ENCODE measurements at regions not wholly inside any gene's neighbourhood (a gene's known extent, or its start where the extent isn't known, plus 50 kb on each side); places are given as distances from the start of the nearest gene placed in this dataset.

DNA sequence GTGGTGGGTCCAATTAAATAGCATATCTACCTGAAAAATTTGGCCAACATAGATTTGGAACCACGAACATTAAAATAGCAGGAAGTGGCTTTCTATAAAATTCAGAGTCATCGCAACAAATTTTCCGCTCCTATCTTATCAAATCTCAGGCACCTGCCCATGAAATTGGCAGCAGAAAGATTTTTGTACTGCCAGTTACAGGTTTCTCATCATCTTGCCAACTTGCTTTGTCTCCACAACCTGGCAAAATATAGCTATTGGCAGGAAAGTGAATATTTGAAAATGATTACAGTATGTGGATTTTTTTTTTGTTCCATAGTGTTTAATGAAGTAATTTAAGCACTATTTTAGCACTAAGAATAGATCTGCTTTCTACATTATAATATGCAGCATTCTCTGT lies 161.6 kb upstream of the LRRC3B start:
- H3K4me3 ChIP-seq (ENCODE audit: low read depth, low read length), result no peak overlapping the region
- H3K27me3 ChIP-seq (ENCODE audit: control insufficient read depth, insufficient read depth, low read length), result no peaks in the 10 kb centered on the region
- TF ChIP-seq CTCF (IDR thresholded peaks at IDR 0.05; ENCODE audit: insufficient read depth, low read length, poor library complexity, severe bottlenecking), result no peak
- H3K36me3 ChIP-seq (ENCODE audit: control insufficient read depth, insufficient read depth, low read length), result no peaks in the 10 kb centered on the region
- no peak for DNase-seq (ENCODE audit: low read depth)

DNA sequence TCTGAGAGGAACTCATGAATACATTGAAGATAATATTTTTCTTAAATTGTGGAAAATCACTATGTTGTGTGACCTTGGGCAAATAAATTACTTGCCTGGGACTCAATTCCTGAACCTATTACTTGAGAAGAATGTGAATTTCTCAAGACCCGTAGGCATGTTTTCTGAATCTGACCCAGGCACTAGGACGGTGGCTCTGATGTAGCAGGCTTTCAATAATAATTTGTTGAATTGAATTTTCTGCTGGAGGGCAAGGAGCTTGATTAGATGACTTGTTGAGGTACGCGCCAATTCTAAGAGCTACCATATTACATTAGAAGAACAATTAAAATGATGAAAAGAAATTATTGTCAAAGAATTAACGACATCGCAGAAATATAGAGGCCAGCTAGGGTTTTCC lies 150.2 kb upstream of the LRRC3B start:
- H3K27me3 ChIP-seq (ENCODE audit: control insufficient read depth, insufficient read depth, low read length), result no peaks in the 10 kb centered on the region
- no peak for TF ChIP-seq CTCF (IDR thresholded peaks at IDR 0.05; ENCODE audit: insufficient read depth, low read length, poor library complexity, severe bottlenecking)
- no peak overlapping the region for H3K4me3 ChIP-seq (ENCODE audit: low read depth, low read length)
- no peak for DNase-seq (ENCODE audit: low read depth)
- no peaks in the 10 kb centered on the region for H3K36me3 ChIP-seq (ENCODE audit: control insufficient read depth, insufficient read depth, low read length)

DNA sequence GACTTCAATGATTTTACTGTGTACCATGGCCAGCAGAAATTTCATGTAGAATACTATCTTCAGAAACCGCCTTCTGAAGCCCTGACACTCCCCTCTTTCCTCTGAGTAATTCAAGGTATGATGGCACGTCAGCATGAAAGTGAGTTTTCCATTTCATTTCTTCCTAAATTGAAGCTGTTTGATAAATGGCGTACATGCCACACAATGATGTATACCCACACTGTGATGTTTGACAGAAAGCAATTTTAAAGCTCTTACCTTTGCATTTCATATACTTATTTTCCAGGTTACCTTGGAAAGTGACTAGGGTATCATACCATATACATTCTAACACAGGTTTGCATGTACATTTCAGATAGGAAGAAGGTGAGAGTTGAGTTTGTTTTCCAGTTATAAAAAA lies 147.9 kb upstream of the LRRC3B start:
- no peaks in the 10 kb centered on the region for H3K27me3 ChIP-seq (ENCODE audit: control insufficient read depth, insufficient read depth, low read length)
- H3K4me3 ChIP-seq (ENCODE audit: low read depth, low read length), result no peak overlapping the region
- DNase-seq (ENCODE audit: low read depth), result no peak
- H3K36me3 ChIP-seq (ENCODE audit: control insufficient read depth, insufficient read depth, low read length), result no peaks in the 10 kb centered on the region
- no peak for TF ChIP-seq CTCF (IDR thresholded peaks at IDR 0.05; ENCODE audit: insufficient read depth, low read length, poor library complexity, severe bottlenecking)

DNA sequence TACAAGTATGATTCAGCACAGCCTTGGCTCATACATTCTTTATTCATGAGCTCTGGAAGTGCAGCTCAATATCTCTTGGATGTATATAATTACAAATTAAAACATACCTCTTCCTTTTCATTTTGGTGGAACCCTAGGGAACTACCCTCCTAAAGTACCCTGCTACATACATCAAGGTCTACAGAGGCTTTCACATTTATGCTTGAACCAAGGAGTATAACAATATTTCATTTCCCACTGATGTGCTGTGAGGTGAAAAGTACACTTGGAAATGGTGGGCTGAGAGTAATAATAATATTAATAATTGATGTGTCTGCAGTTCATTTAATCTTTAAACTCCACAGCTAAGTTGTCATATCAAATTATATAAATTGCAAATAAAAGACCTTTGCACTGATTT lies 142.2 kb upstream of the LRRC3B start:
- Histone ChIP-seq H3K36me3 (ENCODE audit: control insufficient read depth, insufficient read depth, low read length) (no peaks in the 10 kb centered on the region), H3K27me3 (ENCODE audit: control insufficient read depth, insufficient read depth, low read length) (no peaks in the 10 kb centered on the region), H3K4me3 (ENCODE audit: low read depth, low read length) (no peak overlapping the region)
- no peak for DNase-seq (ENCODE audit: low read depth)
- TF ChIP-seq CTCF (IDR thresholded peaks at IDR 0.05; ENCODE audit: insufficient read depth, low read length, poor library complexity, severe bottlenecking), result no peak

DNA sequence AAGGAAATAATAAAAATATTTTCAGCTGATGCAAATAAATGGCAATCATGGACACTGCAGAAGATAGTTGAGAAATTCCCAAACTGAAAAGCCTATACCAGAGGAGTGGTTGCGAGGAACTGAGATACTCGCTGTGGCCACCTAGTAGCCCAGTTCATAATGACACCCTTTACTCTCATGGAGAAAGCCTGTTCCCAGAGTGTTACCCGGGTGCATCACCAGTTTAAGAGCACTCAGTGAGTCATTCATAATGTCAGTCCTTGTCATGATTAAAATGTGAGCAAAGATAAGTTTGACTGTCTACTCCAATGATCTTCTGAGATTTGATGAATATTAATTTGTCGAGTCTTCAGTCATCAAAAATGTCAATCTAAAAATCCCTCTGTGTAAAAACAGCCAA lies 138.4 kb upstream of the LRRC3B start:
- DNase-seq (ENCODE audit: low read depth), result no peak
- H3K4me3 ChIP-seq (ENCODE audit: low read depth, low read length), result no peak overlapping the region
- H3K27me3 ChIP-seq (ENCODE audit: control insufficient read depth, insufficient read depth, low read length), result no peaks in the 10 kb centered on the region
- no peaks in the 10 kb centered on the region for H3K36me3 ChIP-seq (ENCODE audit: control insufficient read depth, insufficient read depth, low read length)
- peak; percentile 38 for TF ChIP-seq CTCF (IDR thresholded peaks at IDR 0.05; ENCODE audit: insufficient read depth, low read length, poor library complexity, severe bottlenecking)

DNA sequence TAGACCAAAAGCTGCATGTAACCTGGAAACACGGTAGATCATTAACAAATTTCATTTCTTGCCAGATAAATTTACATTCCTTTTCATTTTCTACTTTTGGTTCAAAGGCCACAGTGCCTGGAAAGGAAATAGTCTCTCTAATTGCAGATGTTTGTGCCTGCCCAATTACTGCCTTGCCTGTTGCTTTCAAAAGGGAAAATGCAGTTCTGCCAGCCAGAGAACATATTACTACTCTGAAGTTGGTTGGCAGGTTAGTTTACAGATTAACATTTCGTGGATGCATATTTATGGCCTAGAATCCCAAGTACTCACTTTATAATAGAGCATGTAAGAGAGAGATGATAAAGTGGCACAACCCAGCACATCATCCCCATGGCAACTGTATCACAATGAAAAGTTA lies 124.3 kb upstream of the LRRC3B start:
- DNase-seq (ENCODE audit: low read depth), result no peak
- Histone ChIP-seq H3K4me3 (ENCODE audit: low read depth, low read length) (no peak overlapping the region), H3K27me3 (ENCODE audit: control insufficient read depth, insufficient read depth, low read length) (no peaks in the 10 kb centered on the region), H3K36me3 (ENCODE audit: control insufficient read depth, insufficient read depth, low read length) (no peaks in the 10 kb centered on the region)
- no peak for TF ChIP-seq CTCF (IDR thresholded peaks at IDR 0.05; ENCODE audit: insufficient read depth, low read length, poor library complexity, severe bottlenecking)
